Prostate gland (tissue), 2 donors: ENCODE measurements at regions not wholly inside any gene's neighbourhood (a gene's known extent, or its start where the extent isn't known, plus 50 kb on each side); places are given as distances from the start of the nearest gene placed in this dataset.
A peak's percentile ranks its signal among the peaks of the same experiment; 100 is the strongest.

Experiments
- DNase-seq: peaks from one replicate; pipeline ENCODE4 v3.0.0-alpha.2; 2019; ENCODE audit warnings: low spot score
- H3K27ac ChIP-seq, 2 donors: fragments of 200-600 bp; sonication (generic); 2 replicates each; pipeline ENCODE4 v1.5.1; 2017 to 2019
- H3K27me3 ChIP-seq: fragments of 200-600 bp; sonication (generic); replicated peaks from 2 replicates; pipeline ENCODE4 v1.5.1; 2019; ENCODE audit not compliant: insufficient read depth
- H3K36me3 ChIP-seq, 2 donors: fragments of 200-600 bp; sonication (generic); 1 replicate in 1 of 2; 2 replicates in 1 of 2; pipeline versions ENCODE4 v1.5.1 to v1.8.1; 2017 to 2019
- H3K4me1 ChIP-seq: fragments of 200-600 bp; sonication (generic); replicated peaks from 2 replicates; pipeline ENCODE4 v1.5.1; 2019
- H3K4me3 ChIP-seq, 2 donors: fragments of 200-600 bp; sonication (generic); 2 replicates each; pipeline ENCODE4 v1.5.1; 2017 to 2019
- H3K9me3 ChIP-seq: fragments of 200-600 bp; sonication (generic); 2 replicates; pipeline ENCODE4 v1.5.1; 2017
- POLR2A ChIP-seq: fragments of 450-650 bp; IDR thresholded peaks from one replicate; pipeline ENCODE4 v1.6.1; 2016; ENCODE audit warnings: antibody characterized with exemption, mild to moderate bottlenecking
- POLR2AphosphoS5 ChIP-seq: sonication (generic); formaldehyde crosslinking; IDR thresholded peaks from one replicate; pipeline ENCODE4 v1.6.1; 2017; ENCODE audit warnings: antibody characterized with exemption
- WGBS: methylation state at CpG from one replicate; pipeline ENCODE4 v1.1.5; 2018; 5-methylcytosine and 5-hydroxymethylcytosine counted together
- intact Hi-C: fragments of 100-400 bp; cut with DNase I; formaldehyde crosslinking; loops from one replicate; pipeline ENCODE4 v1.14.2; 2022
- TF ChIP-seq, protein P1 (sequence below), 4 experiments: fragments of 200-600 bp in 2 of 4; fragments of 450-650 bp in 2 of 4; sonication (generic) in 2 of 4; IDR thresholded peaks; 1 replicate in 3 of 4; 2 replicates in 1 of 4; pipeline ENCODE4 v1.5.1; 2016 to 2019; ENCODE audit warnings: antibody characterized with exemption in 4 of 4, mild to moderate bottlenecking in 2 of 4, moderate library complexity in 2 of 4

DNA sequence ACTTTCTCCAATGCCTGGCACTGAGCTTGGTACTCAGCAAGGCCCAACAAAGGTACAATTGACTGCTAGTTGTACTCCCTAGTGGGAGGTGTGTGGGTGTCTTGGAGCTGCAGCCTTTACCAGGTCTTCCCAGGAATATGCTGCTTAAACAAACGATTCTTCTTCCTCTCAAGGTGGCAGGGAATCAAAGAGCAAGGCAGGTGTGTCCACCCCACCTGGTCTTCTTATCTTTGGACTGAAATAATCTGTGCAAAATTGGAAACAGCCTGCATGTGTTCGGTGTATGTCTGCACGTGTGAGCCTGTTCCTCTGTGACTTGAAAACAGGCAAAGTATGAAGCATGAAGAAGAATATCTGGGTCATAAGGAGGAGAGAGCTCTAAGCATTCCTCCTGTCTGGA lies 235.3 kb downstream of the PTTG2 start:
- H3K36me3 ChIP-seq = no peaks in the 10 kb centered on the region
- H3K4me3 ChIP-seq = no peak overlapping the region
- no peaks in the 10 kb centered on the region for H3K27me3 ChIP-seq
- no peak for DNase-seq
- no peaks in the 10 kb centered on the region for H3K4me1 ChIP-seq
- no peaks in the 10 kb centered on the region for H3K9me3 ChIP-seq
- H3K27ac ChIP-seq = no peak overlapping the region
- WGBS = 100% methylated on average over 3 of the region's 3 CpGs
- no peak for TF ChIP-seq POLR2AphosphoS5
- TF ChIP-seq POLR2A = no peak
- TF ChIP-seq, protein P1, sequence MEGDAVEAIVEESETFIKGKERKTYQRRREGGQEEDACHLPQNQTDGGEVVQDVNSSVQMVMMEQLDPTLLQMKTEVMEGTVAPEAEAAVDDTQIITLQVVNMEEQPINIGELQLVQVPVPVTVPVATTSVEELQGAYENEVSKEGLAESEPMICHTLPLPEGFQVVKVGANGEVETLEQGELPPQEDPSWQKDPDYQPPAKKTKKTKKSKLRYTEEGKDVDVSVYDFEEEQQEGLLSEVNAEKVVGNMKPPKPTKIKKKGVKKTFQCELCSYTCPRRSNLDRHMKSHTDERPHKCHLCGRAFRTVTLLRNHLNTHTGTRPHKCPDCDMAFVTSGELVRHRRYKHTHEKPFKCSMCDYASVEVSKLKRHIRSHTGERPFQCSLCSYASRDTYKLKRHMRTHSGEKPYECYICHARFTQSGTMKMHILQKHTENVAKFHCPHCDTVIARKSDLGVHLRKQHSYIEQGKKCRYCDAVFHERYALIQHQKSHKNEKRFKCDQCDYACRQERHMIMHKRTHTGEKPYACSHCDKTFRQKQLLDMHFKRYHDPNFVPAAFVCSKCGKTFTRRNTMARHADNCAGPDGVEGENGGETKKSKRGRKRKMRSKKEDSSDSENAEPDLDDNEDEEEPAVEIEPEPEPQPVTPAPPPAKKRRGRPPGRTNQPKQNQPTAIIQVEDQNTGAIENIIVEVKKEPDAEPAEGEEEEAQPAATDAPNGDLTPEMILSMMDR (IDR thresholded peaks at IDR 0.05) = no peak
- intact Hi-C loops = no loop called here

DNA sequence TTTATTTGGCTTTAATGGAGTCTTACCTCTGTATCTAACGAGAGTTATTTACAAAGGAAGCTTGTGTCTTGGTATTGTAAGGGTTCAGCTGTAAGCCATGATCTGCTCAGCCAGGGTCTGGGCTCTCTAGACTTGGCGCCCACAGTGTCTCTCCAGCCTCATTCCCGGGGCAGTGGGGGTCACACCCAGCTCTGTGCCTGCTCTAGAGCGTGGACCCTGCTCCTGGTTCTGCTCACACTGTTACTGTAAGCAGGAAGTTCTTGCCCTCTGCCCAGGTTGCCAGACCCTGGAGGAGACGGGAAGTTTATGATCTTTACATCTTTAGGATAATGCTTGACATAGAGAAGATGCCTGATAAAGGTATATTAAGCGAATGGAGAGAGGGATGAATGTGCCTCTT lies 235.7 kb downstream of the PTTG2 start:
- Histone ChIP-seq H3K36me3 (no peaks in the 10 kb centered on the region), H3K27ac (no peak overlapping the region), H3K4me3 (no peak overlapping the region), H3K4me1 (no peaks in the 10 kb centered on the region), H3K27me3 (no peaks in the 10 kb centered on the region), H3K9me3 (no peaks in the 10 kb centered on the region)
- DNase-seq = no peak
- intact Hi-C loops = no loop called here
- TF ChIP-seq, protein P1 (IDR thresholded peaks at IDR 0.05) = no peak
- no peak for TF ChIP-seq POLR2A
- TF ChIP-seq POLR2AphosphoS5 = no peak
- WGBS = 95% methylated on average over 6 of the region's 6 CpGs

DNA sequence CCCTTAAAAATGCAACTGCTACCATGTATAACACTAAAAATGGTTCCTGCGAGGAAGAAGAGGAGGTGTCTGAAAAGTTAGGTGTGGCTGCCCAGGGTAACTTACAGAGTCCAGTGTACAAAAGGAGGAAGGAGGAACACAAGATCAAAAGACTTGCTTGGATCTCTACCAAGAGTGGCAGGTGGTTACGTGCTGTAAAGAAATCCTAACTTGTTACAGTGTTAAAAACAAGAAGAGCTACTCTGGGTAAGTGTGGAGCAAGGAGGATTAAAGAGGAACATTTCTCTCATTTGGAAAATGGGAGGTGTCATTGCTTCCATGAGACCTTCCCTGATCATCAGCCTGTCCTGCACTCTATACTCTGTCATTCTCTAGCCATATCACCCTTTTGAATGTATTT lies 242.0 kb downstream of the PTTG2 start:
- H3K36me3 ChIP-seq = no peaks in the 10 kb centered on the region
- H3K4me3 ChIP-seq = no peak overlapping the region
- no peaks in the 10 kb centered on the region for H3K27me3 ChIP-seq
- DNase-seq = peak; percentile 31
- no peaks in the 10 kb centered on the region for H3K4me1 ChIP-seq
- intact Hi-C loops = no loop called here
- no peak overlapping the region for H3K27ac ChIP-seq
- 21% methylated on average over 2 of the region's 2 CpGs for WGBS
- no peaks in the 10 kb centered on the region for H3K9me3 ChIP-seq
- peak; percentile 52 for TF ChIP-seq POLR2AphosphoS5
- TF ChIP-seq, protein P1 (IDR thresholded peaks at IDR 0.05) = no peak

DNA sequence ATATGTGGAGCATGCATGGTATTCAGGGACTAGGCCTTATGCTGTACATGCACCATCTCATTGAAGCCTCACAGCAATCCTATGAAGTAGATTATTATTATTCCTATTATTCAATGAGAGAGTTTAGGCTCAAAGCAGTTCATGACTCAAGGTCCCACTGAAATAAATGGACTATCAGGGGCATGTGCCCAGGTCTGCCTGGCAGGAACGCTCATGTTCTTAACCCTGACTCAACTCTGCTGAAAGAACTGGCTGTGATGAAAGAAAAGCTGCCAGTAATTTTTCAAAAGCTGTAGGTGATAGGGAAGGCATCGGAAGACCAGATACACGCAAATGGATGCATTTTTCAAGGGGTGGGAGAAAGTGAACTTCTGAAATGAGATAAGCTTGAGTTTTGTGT lies 243.4 kb downstream of the PTTG2 start:
- TF ChIP-seq, protein P1 (IDR thresholded peaks at IDR 0.05) = no peak
- TF ChIP-seq POLR2AphosphoS5 (no peak), POLR2A (no peak)
- Histone ChIP-seq H3K27me3 (no peaks in the 10 kb centered on the region), H3K36me3 (no peaks in the 10 kb centered on the region), H3K9me3 (no peaks in the 10 kb centered on the region), H3K4me3 (no peak overlapping the region), H3K27ac (no peak overlapping the region), H3K4me1 (no peaks in the 10 kb centered on the region)
- intact Hi-C loops = no loop called here
- DNase-seq = no peak
- 93% methylated on average over 3 of the region's 3 CpGs for WGBS

DNA sequence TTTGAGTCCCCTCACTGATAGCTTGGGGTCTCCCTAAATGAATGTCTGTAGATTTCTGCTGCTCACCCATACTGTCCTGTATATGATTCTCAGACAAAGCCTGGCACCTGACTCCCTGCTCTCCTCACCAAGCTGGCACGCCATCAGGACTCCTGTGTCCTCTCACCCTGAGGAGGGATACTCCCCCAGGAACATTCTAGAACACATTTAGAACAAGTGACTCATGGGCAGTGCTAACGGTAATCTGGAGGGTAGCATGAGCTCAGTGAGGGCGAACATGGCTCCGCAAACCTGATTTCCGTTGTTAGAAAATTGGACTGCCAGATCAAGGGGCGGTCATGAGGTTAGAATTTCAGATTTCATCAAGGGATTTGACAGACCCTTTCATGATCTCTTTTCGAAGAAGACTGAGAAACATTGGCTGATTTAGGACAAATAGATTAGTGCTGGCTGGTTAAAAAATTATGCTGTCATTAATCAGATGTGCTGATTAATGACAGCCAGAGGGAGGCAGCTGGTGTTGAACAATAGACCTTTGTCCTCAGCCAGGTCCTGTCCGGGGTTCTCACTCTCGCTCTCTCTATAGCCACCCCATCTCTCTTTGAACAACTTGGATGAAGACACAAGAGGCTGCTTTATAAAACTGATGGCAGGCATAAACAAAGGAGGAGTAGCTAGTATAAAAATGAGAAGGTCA lies 244.3 kb downstream of the PTTG2 start:
- H3K4me1 ChIP-seq = no peaks in the 10 kb centered on the region
- TF ChIP-seq POLR2AphosphoS5 = no peak
- TF ChIP-seq POLR2A = no peak
- TF ChIP-seq, protein P1 (IDR thresholded peaks at IDR 0.05) = no peak
- no peaks in the 10 kb centered on the region for H3K36me3 ChIP-seq
- H3K9me3 ChIP-seq = no peaks in the 10 kb centered on the region
- 84% methylated on average over 9 of the region's 9 CpGs for WGBS
- intact Hi-C loops = no loop called here
- H3K27me3 ChIP-seq = no peaks in the 10 kb centered on the region
- H3K4me3 ChIP-seq = no peak overlapping the region
- no peak for DNase-seq
- H3K27ac ChIP-seq = no peak overlapping the region
